Epithelial cell of proximal tubule (primary cell): ENCODE measurements at regions not wholly inside any gene's neighbourhood (a gene's known extent, or its start where the extent isn't known, plus 50 kb on each side); places are given as distances from the start of the nearest gene placed in this dataset.
A peak's percentile ranks its signal among the peaks of the same experiment; 100 is the strongest.

Experiments used
- DNase-seq: peaks from one replicate; pipeline ENCODE4 v3.0.0-alpha.2; 2011; ENCODE audit warnings: low read depth
- H3K4me3 ChIP-seq: 2 replicates; pipeline ENCODE4 v1.5.1; 2011; ENCODE audit warnings: low read depth, mild to moderate bottlenecking, low read length
- CTCF ChIP-seq: conservative IDR thresholded peaks from 2 replicates; pipeline ENCODE4 v1.5.1; 2012; ENCODE audit warnings: low read depth, mild to moderate bottlenecking, low read length

GRCh38 chr5:8429778-8430758, 561.1 kb downstream of the MTRR start:
- DNase-seq = no peak
- H3K4me3 ChIP-seq = no peak overlapping the region
- TF ChIP-seq CTCF = no peak

DNA sequence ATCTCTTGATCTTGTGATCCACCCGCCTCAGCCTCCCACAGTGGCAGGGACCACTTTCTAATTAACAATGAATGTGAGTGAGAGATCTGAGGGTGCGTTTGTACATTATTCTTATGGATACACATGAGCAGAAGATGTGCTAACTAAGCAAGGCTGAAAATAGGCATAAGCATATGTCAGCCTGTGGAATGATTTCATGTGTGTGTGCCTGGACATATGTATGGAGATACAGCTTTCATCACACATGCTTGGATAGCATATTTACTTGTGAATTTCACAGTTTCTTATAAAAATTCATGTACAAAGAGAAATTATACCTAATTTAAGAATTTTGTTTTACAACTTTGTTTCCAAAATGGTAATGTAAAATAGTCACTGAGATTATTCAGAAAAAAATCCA, 565.6 kb downstream of the MTRR start:
- no peak overlapping the region for H3K4me3 ChIP-seq
- no peak for TF ChIP-seq CTCF
- DNase-seq = no peak

DNA sequence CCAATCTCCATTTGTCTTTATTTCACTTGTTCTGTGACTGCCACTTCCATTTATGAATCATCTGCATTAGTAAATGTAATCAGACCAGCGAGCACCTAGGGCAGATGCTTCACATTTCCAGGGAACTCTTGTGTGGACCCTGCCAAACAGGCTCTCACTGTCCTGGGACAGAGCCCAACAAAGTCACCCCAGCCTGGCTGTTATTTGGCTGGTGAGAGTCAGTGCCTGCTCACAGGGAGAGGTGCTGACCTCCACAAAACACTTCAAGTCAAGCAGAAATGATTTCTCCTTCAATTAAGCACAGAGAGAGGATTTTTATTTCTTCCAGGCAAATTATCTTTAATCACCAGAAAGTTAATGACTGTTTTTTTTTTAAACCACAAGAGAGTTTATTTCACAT, 568.0 kb downstream of the MTRR start:
- TF ChIP-seq CTCF = no peak
- DNase-seq = no peak
- no peak overlapping the region for H3K4me3 ChIP-seq

DNA sequence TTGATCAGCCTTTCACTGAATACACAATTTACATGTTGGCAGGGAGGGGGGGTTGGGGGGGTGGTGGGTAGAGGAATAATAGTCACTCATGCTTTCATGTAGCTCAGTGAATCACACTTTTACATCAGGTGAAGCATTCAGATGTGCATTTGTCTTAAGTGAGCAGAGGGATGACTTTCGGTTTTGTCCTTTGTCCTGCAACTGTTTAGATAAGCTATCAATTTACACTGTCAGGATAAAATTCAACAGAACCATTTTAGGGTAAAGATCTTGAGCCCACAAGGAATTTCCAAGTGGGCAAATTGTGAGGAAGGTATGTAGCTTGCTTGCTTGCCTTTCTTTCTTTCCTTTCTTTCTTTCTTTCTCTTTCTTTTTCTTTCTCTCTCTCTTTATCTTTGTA, 576.2 kb downstream of the MTRR start:
- no peak overlapping the region for H3K4me3 ChIP-seq
- DNase-seq = no peak
- TF ChIP-seq CTCF = no peak

GRCh38 chr5:8446179-8446578, 577.2 kb downstream of the MTRR start:
- DNase-seq = no peak
- TF ChIP-seq CTCF = no peak
- no peak overlapping the region for H3K4me3 ChIP-seq

- no peak for DNase-seq
- peak overlapping the region; percentile 74 for H3K4me3 ChIP-seq
- TF ChIP-seq CTCF = no peak
Observed at GRCh38 chr5:8456846-8457186, 587.9 kb downstream of the MTRR start.
